Epidermal melanocyte (primary cell): ENCODE measurements at regions not wholly inside any gene's neighbourhood (a gene's known extent, or its start where the extent isn't known, plus 50 kb on each side); places are given as distances from the start of the nearest gene placed in this dataset.
"Not testable (repeated sequence)": the region's sequence is repeated elsewhere in the genome, so short reads cannot be mapped to it uniquely, and the experiment has no call there.

Experiments used
- DNase-seq: peaks from one replicate; pipeline ENCODE4 v3.0.0; 2011; ENCODE audit warnings: low spot score; ENCODE audit not compliant: insufficient read length

GRCh38 chr2:13193075-13193474, 476.3 kb downstream of the TRIB2 start:
- DNase-seq = no peak

- DNase-seq = no peak
These were observed 477.2 kb downstream of the TRIB2 start for GRCh38 chr2:13193900-13194299.

DNA sequence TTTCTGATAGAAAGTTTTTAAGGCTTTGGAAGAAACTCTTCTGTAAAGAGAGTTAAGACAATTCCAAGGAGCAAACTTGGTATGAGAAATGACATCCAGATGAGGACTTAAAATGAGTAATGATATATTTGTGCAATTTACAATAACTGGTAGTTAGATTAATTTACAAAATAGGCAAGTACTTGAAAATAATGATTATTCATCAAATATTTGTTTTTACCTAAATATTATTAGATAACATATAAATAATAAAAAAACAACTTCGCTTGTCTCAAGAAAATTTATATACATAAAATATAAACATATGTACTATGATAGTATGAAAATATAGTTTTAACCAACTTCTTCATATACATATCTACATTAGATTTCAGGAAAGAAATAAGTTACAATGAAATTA, 478.5 kb downstream of the TRIB2 start:
- DNase-seq = no peak

GRCh38 chr2:13197248-13197647, 480.5 kb downstream of the TRIB2 start:
- DNase-seq = no peak

DNA sequence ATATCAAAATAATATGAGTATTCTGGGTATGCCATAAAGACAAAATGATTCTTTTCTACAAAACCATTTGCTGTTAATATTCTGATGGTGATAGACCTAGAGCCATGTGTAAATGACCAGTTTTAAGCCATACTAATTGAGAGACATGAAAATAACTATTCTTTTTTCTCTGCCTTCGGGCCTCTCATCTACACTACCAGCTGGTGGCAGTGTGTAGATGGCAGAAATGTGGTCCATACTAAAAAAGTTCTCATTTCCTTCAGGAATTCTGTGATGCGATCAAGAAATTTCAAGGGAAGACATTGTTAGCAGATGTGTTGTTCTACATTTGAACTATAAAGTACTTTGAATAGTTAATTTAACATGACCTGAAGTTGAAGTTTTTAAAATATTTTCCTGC, 485.2 kb downstream of the TRIB2 start:
- no peak for DNase-seq

DNA sequence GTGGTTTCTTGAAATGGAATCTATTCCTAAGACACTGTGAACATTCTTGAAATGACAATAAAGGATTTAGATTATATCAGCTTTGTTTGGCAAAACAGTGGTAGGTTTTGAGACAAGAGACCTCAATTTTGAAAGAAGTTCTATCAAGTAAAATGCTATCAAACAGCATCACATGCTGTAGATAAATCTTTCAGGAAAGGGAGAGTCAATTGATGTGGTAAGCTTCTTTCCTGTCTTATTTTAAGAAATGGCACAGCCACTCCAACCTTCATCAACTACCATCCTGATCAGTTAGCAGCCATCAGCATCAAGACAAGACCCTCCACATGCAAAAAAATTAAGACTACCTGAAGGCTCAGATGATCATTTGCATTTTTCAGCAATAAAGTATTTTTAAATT, 495.4 kb downstream of the TRIB2 start:
- no peak for DNase-seq

GRCh38 chr2:13218205-13218604, 501.5 kb downstream of the TRIB2 start:
- DNase-seq = no peak

DNA sequence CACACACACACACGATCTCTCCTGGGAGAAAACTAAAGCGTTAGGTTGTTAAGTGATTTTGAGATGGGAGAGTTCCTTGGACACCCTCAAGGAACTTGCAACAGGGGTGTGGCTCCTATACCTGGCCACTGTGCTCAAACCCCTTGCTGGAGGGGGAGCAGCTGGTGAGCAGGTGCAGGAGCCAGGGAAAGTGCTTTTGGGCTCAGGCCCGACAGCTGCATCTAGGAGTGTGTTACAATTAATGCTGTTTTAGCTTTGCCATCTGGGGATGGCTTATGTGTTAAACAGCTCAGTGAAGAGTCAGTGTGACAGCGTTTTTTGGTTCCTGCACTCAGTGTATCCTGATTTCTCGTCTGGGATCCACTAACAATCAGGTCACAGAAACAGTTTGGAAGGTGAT, 510.8 kb downstream of the TRIB2 start:
- DNase-seq = no peak

- DNase-seq = no peak
These were observed 513.5 kb downstream of the TRIB2 start for GRCh38 chr2:13230221-13230620.

GRCh38 chr2:13240061-13240460, 523.3 kb downstream of the TRIB2 start:
- no peak for DNase-seq

- no peak for DNase-seq
These were observed 524.2 kb downstream of the TRIB2 start for GRCh38 chr2:13240789-13241487.

GRCh38 chr2:13252615-13253014, 535.9 kb downstream of the TRIB2 start:
- DNase-seq = no peak

DNA sequence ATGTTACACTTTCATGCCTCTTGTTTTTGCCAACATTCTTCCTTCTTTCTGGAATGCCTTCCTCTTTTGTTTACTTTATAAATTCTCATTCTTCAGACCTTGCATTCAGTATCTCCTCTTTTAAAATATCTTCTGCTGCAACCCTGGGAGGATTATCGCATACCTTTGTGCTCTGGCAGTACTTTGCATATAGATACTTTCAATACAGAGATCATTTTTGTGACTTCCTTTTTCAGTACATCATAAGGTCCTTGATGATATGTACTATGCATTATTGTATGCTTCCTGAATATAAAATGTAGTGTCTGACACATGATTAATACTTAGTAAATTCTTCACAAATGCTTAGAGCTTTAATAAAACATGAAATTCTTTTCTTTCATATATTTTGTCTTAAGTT, 538.7 kb downstream of the TRIB2 start:
- DNase-seq = no peak

- no peak for DNase-seq
These were observed 543.7 kb downstream of the TRIB2 start for GRCh38 chr2:13260402-13260801.

DNA sequence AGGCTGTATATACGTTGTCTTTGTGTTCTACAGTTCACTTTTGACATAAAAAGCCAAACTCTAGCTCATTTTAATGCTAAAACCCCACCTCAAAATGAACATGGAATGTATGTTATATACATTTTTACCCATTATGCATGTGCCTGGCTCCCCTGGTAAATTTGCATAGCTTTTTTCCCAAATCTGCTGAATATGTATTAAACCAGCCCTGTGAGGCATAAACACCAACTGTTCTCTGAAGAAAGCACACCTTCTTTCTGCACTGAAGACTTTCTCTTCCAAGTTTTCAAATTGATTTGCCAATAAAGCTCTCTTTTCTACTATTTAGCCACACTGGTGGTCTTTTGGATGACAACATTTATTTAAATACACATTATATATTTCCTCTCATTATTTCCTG, 549.4 kb downstream of the TRIB2 start:
- no peak for DNase-seq

- no peak for DNase-seq
These were observed 568.0 kb downstream of the TRIB2 start for GRCh38 chr2:13284688-13285087.

DNA sequence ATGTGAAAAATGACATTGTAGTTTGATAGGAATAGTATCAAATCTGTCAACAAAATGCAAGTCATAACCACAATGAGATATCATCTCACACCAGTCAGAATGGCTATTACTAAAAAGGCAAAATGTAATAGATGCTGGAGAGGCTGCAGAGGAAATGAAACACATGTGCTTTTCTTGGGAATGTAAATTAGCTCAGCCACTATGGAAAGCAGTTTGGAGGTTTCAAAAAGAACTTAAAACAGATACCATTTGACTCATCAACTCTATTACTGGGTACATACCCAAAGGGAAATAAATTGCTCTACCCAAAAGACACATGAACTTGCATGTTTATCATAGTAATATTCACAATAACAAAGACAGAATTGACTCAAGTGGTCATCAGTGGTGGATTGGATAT, 572.6 kb downstream of the TRIB2 start:
- no peak for DNase-seq

DNA sequence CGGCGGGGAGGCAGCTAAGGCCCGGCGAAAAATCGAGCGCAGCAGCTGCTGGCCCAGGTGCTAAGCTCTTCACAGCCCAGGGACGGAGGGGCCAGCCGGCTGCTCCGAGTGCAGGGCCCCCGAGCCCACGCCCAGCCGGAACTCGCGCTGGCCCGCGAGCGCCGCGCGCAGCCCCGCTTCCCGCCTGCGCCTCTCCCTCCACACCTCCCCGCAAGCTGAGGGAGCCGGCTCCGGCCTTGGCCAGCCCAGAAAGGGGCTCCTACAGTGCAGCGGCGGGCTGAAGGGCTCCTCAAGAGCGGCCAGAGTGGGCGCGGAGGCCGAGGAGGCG, 591.7 kb downstream of the TRIB2 start:
- DNase-seq = not testable (repeated sequence)

DNA sequence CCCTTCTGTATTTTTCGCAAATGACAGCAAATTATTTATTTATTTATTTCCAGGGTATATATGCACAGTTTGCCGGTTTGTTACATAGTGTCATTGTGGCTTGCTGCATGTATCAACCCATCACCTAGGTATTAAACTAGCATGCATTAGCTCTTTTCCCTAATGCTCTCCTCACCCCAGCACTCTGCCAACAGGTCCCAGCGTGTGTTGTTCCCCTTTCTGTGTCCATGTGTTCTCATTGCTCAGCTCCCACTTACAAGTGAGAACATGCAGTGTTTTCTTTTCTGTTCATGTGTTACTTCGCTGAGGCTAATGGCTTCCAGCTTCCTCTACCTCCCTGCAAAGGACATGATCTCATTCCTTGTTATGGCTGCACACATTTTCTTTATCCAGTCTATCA, 592.3 kb downstream of the TRIB2 start:
- DNase-seq = no peak

GRCh38 chr2:13332060-13332459, 615.3 kb downstream of the TRIB2 start:
- no peak for DNase-seq

GRCh38 chr2:13334071-13334470, 617.3 kb downstream of the TRIB2 start:
- DNase-seq = not testable (repeated sequence)

DNA sequence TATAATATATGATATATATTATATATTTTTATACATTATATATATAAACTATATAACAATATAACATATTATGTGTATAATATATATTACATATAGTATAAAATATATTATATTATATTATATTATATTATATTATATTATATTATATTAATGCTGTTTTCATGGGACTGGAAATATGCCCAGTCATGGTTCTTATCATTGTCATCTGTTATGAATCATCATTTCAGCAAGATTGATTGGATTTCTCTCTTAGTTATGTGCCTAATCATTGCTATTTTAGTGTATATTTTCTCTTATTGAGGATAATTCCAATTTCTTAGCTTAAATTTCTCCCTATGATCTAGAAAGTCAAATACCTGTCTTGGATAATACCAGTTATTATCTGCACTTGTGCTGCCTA, 617.8 kb downstream of the TRIB2 start:
- no peak for DNase-seq

- DNase-seq = no peak
These were observed 619.3 kb downstream of the TRIB2 start for GRCh38 chr2:13335862-13336535.
